Spleen (tissue), 7 donors: ENCODE measurements at regions not wholly inside any gene's neighbourhood (a gene's known extent, or its start where the extent isn't known, plus 50 kb on each side); places are given as distances from the start of the nearest gene placed in this dataset.

Experiments used
- CTCF ChIP-seq, 11 experiments: fragments of 200-600 bp in 7 of 11; fragments of 450-650 bp in 4 of 11; sonication (generic) in 4 of 11; IDR thresholded peaks in 8 of 11; conservative IDR thresholded peaks in 3 of 11; 1 replicate in 7 of 11; 2 replicates in 4 of 11; pipeline versions ENCODE4 v1.4.0 to v1.8.0; 2016 to 2021; ENCODE audit warnings: antibody characterized with exemption in 11 of 11, inconsistent platforms in 4 of 11, mild to moderate bottlenecking in 1 of 11
- POLR2A ChIP-seq, 3 donors: fragments of 450-650 bp; IDR thresholded peaks; one replicate each; pipeline ENCODE4 v1.5.1; 2017; ENCODE audit warnings: antibody characterized with exemption in 3 of 3, mild to moderate bottlenecking in 1 of 3
- POLR2AphosphoS5 ChIP-seq, 3 donors: sonication (generic); formaldehyde crosslinking; IDR thresholded peaks; one replicate each; pipeline ENCODE4 v1.5.1; 2017; ENCODE audit warnings: antibody characterized with exemption in 3 of 3
- donor health status: DM: no; HTN: no; CAD: no; lungs with moderate emphysema.
- donor health status: DM: no; HTN: no; CAD: no.
- donor health status: DM: no; HTN: no; CAD: no.

- no peak for TF ChIP-seq CTCF (IDR thresholded peaks at IDR 0.05 in 8 of 11, conservative IDR thresholded peaks at IDR 0.05 in 3 of 11)
- TF ChIP-seq POLR2A (IDR thresholded peaks at IDR 0.05), result no peak
- no peak for TF ChIP-seq POLR2AphosphoS5 (IDR thresholded peaks at IDR 0.05)
Observed at GRCh38 chr12:4178424-4179170, 95.0 kb upstream of the CCND2 start.
